Activated T-cell treated with anti-CD3 and anti-CD28 coated beads, Interleukin-2, amount 50 U/mL, for 48 hours (primary cell): ENCODE measurements at regions not wholly inside any gene's neighbourhood (a gene's known extent, or its start where the extent isn't known, plus 50 kb on each side); places are given as distances from the start of the nearest gene placed in this dataset.

Source experiments
- DNase-seq, 2 experiments: peaks; one replicate each; pipeline ENCODE4 v3.0.0-alpha.2; 2020

- no peak for DNase-seq
Observed at GRCh38 chr16:62564291-62564690, 528.1 kb upstream of the CDH8 start.

GRCh38 chr16:62562121-62562520, 525.9 kb upstream of the CDH8 start:
- no peak for DNase-seq

- no peak for DNase-seq
Observed at GRCh38 chr16:62549875-62550274, 513.6 kb upstream of the CDH8 start.

- DNase-seq, result no peak
Observed at GRCh38 chr16:62548095-62548494, 511.9 kb upstream of the CDH8 start.

- no peak for DNase-seq
Observed at GRCh38 chr16:62546701-62547100, 510.5 kb upstream of the CDH8 start.

GRCh38 chr16:62545039-62545438, 508.8 kb upstream of the CDH8 start:
- DNase-seq, result no peak

- DNase-seq, result no peak
Observed at GRCh38 chr16:62543516-62543915, 507.3 kb upstream of the CDH8 start.

GRCh38 chr16:62539657-62540056, 503.4 kb upstream of the CDH8 start:
- DNase-seq, result no peak

GRCh38 chr16:62530426-62530825, 494.2 kb upstream of the CDH8 start:
- no peak for DNase-seq

- DNase-seq, result no peak
Observed at GRCh38 chr16:62516001-62516400, 479.8 kb upstream of the CDH8 start.

GRCh38 chr16:62503073-62503472, 466.8 kb upstream of the CDH8 start:
- DNase-seq, result no peak

- DNase-seq, result no peak
Observed at GRCh38 chr16:62478903-62479458, 442.7 kb upstream of the CDH8 start.

GRCh38 chr16:62477796-62478195, 441.6 kb upstream of the CDH8 start:
- no peak for DNase-seq

GRCh38 chr16:62475573-62475972, 439.3 kb upstream of the CDH8 start:
- DNase-seq, result no peak

- DNase-seq, result no peak
Observed at GRCh38 chr16:62462971-62463370, 426.7 kb upstream of the CDH8 start.

GRCh38 chr16:62450291-62450690, 414.1 kb upstream of the CDH8 start:
- no peak for DNase-seq

- DNase-seq, result no peak
Observed at GRCh38 chr16:62445909-62446308, 409.7 kb upstream of the CDH8 start.

- no peak for DNase-seq
Observed at GRCh38 chr16:62424206-62424605, 388.0 kb upstream of the CDH8 start.

GRCh38 chr16:62408760-62409159, 372.5 kb upstream of the CDH8 start:
- DNase-seq, result no peak

GRCh38 chr16:62406387-62406786, 370.1 kb upstream of the CDH8 start:
- no peak for DNase-seq

- DNase-seq, result no peak
Observed at GRCh38 chr16:62404842-62405611, 368.8 kb upstream of the CDH8 start.

GRCh38 chr16:62392698-62393097, 356.5 kb upstream of the CDH8 start:
- DNase-seq, result no peak

GRCh38 chr16:62391940-62392339, 355.7 kb upstream of the CDH8 start:
- DNase-seq, result no peak

GRCh38 chr16:62391134-62391533, 354.9 kb upstream of the CDH8 start:
- no peak for DNase-seq

- no peak for DNase-seq
Observed at GRCh38 chr16:62390214-62390613, 354.0 kb upstream of the CDH8 start.
